ENCODE measurements at regions not wholly inside any gene's neighbourhood (a gene's known extent, or its start where the extent isn't known, plus 50 kb on each side); places are given as distances from the start of the nearest gene placed in this dataset.

DNA sequence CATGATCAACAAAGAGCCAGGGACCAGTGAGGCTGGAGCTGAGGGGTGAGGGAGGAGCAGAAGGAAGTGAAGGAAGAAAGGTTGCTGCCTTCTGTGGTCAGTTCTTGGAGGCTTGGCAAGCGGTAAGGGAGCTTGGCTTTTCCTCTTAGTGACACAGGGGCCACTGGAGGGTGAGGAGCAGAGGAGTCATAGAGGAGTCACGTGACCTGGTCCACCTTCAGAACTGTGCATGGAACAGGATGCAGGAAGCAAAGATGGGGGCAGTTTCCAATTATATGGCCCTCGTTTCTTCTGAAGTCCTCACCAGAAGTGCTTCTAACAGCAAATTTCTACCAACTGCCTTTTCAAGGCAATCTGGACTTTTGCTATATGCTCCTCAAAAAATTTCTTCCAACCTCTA lies 326.9 kb upstream of the SMIM21 start:
- DNase-seq (ENCODE audit: extremely low read depth, insufficient read length): no peak

DNA sequence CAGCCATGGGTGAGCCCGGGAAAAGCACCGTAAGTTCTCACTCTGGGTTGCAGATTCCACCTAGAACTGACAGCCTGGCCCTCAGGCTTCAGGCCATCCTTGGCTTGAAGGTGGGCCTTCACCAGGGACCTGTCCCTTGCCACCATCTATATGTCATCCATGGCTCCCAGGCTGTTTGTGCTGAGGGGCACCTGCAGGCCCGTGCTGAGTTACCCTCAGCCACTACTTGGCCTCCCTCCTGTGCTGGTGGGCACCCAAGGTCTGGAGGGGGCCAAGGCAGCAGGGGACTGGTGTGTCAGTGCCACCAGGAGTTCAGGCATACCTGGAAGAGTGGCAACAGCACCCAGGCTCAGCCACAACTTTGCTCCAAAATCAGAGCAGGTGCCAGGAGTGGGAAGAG lies 326.2 kb upstream of the SMIM21 start:
- no peak overlapping the region for H3K4me3 ChIP-seq (replicated peaks; ENCODE audit: low read depth, low read length)
- no peaks in the 10 kb centered on the region for H3K27me3 ChIP-seq (replicated peaks; ENCODE audit: control insufficient read depth, insufficient read depth, low read length)
- no peak for DNase-seq (ENCODE audit: extremely low read depth, insufficient read length)
- TF ChIP-seq, protein P1, sequence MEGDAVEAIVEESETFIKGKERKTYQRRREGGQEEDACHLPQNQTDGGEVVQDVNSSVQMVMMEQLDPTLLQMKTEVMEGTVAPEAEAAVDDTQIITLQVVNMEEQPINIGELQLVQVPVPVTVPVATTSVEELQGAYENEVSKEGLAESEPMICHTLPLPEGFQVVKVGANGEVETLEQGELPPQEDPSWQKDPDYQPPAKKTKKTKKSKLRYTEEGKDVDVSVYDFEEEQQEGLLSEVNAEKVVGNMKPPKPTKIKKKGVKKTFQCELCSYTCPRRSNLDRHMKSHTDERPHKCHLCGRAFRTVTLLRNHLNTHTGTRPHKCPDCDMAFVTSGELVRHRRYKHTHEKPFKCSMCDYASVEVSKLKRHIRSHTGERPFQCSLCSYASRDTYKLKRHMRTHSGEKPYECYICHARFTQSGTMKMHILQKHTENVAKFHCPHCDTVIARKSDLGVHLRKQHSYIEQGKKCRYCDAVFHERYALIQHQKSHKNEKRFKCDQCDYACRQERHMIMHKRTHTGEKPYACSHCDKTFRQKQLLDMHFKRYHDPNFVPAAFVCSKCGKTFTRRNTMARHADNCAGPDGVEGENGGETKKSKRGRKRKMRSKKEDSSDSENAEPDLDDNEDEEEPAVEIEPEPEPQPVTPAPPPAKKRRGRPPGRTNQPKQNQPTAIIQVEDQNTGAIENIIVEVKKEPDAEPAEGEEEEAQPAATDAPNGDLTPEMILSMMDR (IDR thresholded peaks at IDR 0.05; ENCODE audit: insufficient read depth, low read length, poor library complexity, severe bottlenecking): no peak
- H3K36me3 ChIP-seq (ENCODE audit: control insufficient read depth, insufficient read depth, low read length): no peaks in the 10 kb centered on the region

More for the DNA sequence above, 326.9 kb upstream of the SMIM21 start:
- H3K4me3 ChIP-seq (replicated peaks; ENCODE audit: low read depth, low read length): no peak overlapping the region
- TF ChIP-seq, protein P1 (IDR thresholded peaks at IDR 0.05; ENCODE audit: insufficient read depth, low read length, poor library complexity, severe bottlenecking): no peak
- H3K36me3 ChIP-seq (ENCODE audit: control insufficient read depth, insufficient read depth, low read length): no peaks in the 10 kb centered on the region
- H3K27me3 ChIP-seq (replicated peaks; ENCODE audit: control insufficient read depth, insufficient read depth, low read length): no peaks in the 10 kb centered on the region

DNA sequence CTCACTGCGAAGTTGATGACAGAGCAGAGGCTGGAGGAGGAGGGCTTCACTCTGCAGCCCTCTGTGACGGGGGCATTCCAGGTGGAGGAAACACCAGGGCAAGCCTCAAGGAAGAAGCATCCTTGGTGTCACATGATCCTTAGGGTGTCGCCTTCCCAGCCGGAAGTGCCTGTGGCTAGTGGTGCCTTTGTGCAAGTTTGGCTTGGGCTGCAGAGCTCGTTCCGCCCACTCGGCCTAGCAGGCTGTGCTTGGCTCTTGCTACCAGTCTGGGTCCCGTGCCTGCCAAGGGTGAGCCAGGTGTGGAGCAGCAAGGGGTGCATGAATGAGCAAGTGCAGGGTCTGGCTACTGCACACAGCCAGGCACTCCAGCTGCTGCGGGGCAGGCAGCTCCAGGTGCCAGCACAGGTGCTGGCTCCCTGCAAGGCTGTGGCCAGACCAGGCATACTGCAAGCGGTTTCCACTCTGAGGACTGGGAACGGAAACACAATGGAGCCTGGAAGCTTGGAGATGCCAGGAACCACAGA lies 325.3 kb upstream of the SMIM21 start:
- Histone ChIP-seq H3K27me3 (replicated peaks; ENCODE audit: control insufficient read depth, insufficient read depth, low read length) (no peaks in the 10 kb centered on the region), H3K36me3 (ENCODE audit: control insufficient read depth, insufficient read depth, low read length) (no peaks in the 10 kb centered on the region), H3K4me3 (replicated peaks; ENCODE audit: low read depth, low read length) (no peak overlapping the region)
- DNase-seq (ENCODE audit: extremely low read depth, insufficient read length): no peak
- TF ChIP-seq, protein P1 (IDR thresholded peaks at IDR 0.05; ENCODE audit: insufficient read depth, low read length, poor library complexity, severe bottlenecking): no peak

DNA sequence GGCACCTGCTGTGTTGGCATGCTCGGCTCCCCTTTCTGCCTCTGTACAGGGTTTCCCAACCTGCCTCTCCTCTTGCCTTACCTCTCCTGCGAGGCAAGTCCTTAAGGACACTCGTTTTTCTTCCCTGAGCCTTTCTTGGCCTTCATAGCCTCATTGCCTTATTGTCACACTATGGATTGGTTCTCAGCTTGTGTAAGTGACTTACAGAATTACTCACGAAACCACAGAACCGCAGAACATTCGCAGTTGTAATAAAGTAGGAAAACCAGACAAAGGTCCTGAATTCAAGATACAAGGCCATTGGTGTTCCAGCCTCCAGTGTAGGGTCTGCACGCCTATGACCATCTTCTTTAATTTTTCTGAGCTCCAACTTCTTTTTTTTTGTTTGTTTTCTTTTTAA lies 317.6 kb upstream of the SMIM21 start:
- DNase-seq (ENCODE audit: extremely low read depth, insufficient read length): no peak
- H3K27me3 ChIP-seq (replicated peaks; ENCODE audit: control insufficient read depth, insufficient read depth, low read length): no peaks in the 10 kb centered on the region
- TF ChIP-seq, protein P1 (IDR thresholded peaks at IDR 0.05; ENCODE audit: insufficient read depth, low read length, poor library complexity, severe bottlenecking): no peak
- no peak overlapping the region for H3K4me3 ChIP-seq (replicated peaks; ENCODE audit: low read depth, low read length)
- H3K36me3 ChIP-seq (ENCODE audit: control insufficient read depth, insufficient read depth, low read length): no peaks in the 10 kb centered on the region

DNA sequence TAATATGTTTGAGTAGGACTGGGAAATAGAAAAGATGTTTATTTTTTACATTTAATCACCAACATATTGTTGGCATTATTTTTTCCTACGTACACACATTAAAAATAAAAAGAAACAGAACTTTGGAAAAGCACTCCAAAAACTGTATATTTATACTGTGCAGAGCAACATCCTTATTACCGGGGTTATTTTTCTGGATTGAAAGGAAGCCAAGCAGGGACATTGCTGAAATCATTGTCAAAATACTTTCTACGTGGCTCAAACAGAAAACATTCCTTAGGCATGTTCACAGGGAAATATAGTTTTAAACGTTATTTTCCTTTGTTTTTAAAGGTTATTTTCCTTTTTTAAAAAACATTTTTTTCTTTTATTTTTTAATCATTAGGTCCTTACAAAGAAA lies 315.0 kb upstream of the SMIM21 start:
- DNase-seq (ENCODE audit: extremely low read depth, insufficient read length): no peak
- no peaks in the 10 kb centered on the region for H3K36me3 ChIP-seq (ENCODE audit: control insufficient read depth, insufficient read depth, low read length)
- no peaks in the 10 kb centered on the region for H3K27me3 ChIP-seq (replicated peaks; ENCODE audit: control insufficient read depth, insufficient read depth, low read length)
- TF ChIP-seq, protein P1 (IDR thresholded peaks at IDR 0.05; ENCODE audit: insufficient read depth, low read length, poor library complexity, severe bottlenecking): no peak
- H3K4me3 ChIP-seq (replicated peaks; ENCODE audit: low read depth, low read length): no peak overlapping the region

DNA sequence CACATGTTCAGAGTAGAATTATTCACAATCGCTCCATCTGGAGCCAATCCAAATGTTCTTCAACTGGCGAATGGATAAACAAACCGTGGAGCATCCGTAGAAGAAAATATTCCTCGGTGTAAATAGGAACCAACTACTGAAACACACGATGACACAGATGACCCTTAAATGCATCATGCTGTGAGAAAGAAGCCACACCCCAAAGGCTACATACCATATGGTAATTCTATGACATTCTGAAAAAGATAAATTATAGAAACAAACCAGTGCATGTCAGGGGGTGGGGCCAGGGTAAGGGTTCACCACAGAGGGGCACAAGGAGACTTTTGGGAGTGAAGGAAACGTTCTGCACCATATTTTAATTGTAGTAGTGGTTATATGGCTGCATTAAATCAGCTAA lies 312.2 kb upstream of the SMIM21 start:
- TF ChIP-seq, protein P1 (IDR thresholded peaks at IDR 0.05; ENCODE audit: insufficient read depth, low read length, poor library complexity, severe bottlenecking): no peak
- H3K36me3 ChIP-seq (ENCODE audit: control insufficient read depth, insufficient read depth, low read length): no peaks in the 10 kb centered on the region
- no peaks in the 10 kb centered on the region for H3K27me3 ChIP-seq (replicated peaks; ENCODE audit: control insufficient read depth, insufficient read depth, low read length)
- no peak for DNase-seq (ENCODE audit: extremely low read depth, insufficient read length)
- H3K4me3 ChIP-seq (replicated peaks; ENCODE audit: low read depth, low read length): no peak overlapping the region
